HG03045 (cell line): ENCODE measurements at regions not wholly inside any gene's neighbourhood (a gene's known extent, or its start where the extent isn't known, plus 50 kb on each side); places are given as distances from the start of the nearest gene placed in this dataset.
"Not testable (repeated sequence)": the region's sequence is repeated elsewhere in the genome, so short reads cannot be mapped to it uniquely, and the experiment has no call there.

Source experiments
- ATAC-seq: cut with Tn5 transposase; IDR thresholded peaks from one replicate; pipeline ENCODE4 v1.9.1; 2021; ENCODE audit warnings: mild to moderate bottlenecking, moderate library complexity; ENCODE audit not compliant: unreplicated experiment

DNA sequence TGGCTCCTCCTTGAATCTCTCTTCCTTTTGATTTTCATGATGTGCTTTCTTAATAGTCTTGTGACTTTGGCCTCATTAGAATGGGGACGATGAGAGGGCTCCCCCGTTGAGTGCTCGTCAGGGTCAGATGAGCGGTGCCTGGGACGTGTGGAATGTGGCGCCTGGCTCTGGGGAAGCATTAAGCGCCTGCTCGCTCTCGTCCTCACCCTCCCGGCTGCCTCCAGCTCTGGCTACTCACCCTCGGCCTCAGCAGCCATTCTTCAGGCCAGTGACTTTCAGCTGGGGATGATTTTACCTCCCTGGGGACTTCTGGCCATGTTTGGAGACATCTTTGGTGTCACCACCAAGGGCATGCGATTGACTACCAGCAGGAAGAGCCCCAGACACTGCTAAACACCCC lies 69.7 kb downstream of the RPS6KA4 start:
- ATAC-seq, result no peak

DNA sequence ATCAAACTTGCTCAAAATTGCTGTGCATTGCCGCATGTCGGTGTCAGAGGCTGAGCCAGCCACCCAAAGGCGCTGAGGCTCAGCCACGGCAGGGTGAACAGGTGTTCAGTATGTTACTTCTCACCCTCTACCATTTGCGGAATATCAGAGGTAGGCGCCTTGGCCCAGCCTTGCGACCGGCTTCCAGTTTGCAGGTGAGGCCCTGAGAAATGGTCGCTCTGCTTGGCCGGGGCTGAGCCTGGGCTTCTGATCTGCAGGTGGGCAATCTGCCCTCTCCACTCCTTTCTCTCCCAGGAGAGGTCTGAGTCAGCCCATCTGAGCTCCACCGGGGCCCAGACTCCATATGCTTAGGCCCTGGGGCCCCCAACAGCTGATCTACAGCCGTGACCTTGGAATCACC lies 71.0 kb downstream of the RPS6KA4 start:
- ATAC-seq, result no peak

DNA sequence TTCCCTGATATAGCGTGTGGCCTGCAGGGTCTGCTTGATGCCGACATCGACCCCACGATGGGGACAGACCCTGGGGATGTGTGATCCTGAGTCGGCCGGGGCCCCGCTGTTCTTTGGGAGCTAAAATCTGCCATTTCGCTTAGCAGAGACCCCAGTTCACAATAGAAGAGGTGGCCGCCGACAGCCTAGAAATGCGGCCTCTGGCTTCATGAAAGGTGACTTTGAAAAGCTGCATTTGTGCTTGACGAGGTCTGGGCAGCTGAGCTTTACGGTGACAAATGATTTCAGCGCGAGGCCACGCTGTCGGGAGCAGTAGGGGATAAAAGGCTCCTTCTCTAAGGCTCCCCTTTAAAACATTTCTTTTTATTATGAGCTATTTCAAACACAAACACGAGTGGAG lies 71.7 kb downstream of the RPS6KA4 start:
- ATAC-seq, result no peak

DNA sequence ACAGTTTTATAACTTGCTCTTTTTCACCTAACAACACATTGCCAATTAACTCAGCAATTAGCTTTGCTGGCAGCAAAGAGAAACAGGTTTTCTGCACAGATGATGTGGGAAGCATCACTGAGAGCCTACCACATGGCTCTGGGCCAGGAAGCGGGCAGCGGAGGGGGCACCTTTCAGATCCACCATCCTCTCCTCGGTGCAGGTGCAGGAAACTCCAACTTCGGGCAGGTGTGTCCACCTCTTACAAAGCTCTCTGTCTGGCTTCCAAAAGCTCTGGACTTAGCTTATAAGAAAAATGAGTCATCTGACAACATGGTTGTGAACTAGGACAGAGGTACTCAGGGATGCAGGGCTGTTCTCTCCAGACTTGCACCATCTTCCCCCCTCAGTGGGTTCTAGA lies 77.0 kb downstream of the RPS6KA4 start:
- no peak for ATAC-seq

DNA sequence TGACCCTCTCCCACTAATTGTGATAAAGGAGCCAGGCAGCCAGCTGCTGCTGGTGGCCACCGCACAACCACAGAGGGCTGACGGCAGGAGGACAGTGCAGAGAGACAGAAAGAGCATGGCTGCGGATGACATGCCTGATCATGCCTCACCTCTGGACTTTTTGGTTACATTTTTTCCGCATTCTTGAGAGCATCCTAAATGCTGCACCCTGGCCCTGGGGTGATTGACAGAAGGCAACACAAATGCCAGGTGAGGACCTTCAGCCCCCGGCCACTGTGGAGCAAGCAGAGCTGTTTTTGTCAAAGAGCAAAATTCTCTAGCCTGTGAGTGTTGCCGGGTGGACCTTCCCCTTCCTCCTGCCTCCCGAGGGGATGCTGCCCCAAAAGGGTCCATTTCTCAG lies 78.5 kb downstream of the RPS6KA4 start:
- no peak for ATAC-seq

DNA sequence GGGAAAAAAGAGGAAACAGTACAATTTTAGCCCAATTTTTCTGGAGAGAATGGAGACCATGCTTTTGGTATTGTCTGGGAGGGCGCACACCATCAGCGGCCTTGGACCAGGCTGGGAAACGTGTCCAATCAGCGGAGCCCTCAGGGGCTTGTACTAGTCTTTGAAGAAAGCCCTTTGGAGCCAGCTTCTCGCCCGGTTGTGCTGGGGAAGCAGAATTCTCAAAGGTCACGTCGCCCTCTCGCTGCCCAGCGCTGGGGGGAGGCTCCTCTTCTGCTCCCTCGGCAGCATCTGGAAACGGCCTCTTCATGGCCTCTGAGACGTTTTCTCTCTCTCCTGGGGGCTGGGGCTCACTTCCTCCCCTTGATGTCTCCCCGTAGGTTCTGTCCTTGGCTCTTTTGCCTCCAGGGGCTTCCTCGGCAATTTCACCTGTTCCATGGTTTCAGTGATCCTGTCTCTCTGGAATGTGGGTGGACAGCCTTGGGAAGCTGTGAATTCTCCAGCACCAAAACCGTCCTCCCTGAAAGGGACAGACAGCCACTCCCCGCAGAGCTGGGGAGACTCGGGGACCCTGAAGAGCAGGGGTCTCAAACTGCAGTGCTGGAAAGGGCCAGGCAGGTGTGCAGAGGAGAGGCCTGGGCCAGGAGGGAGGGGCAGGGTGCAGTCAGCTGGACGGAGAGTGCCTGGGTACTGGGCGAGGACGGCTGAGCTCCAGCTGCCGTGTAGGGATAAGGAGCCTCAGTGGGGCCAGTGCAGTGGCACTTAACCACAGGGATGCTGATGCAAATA lies 80.2 kb downstream of the RPS6KA4 start:
- ATAC-seq, result no peak

DNA sequence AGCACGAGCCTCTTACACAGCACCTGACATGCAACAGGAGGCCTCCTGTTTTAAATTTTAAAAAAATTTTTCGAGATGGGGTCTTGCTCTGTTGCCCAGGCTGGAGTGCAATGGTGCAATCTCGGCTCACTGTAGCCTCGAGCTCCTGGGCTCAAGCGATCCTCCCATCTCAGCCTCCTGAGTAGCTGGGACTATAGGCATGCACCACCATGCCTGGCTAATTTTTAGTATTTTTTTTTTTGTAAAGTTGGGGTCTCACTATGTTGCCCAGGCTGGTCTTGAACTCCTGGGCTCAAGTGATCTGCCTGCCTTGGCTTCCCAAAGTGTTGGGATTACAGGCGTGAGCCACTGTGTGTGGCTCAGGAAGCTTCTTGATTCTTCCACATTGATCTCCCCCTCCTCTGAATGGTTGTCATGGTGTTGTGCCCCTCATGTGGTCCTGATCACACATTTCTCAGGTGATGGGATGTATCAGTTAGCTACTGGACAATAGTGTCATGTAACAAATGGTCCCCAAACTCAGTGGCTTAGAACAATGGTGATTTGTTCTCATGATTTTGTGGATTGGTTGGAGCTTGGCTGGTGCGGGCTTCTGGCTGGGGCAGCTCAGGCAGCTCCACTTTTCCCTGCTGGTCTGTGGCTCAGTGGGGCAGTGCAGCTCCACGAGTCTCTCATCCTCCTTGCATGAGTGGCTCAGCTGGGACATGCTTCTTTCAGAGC lies 81.0 kb downstream of the RPS6KA4 start:
- not testable (repeated sequence) for ATAC-seq

DNA sequence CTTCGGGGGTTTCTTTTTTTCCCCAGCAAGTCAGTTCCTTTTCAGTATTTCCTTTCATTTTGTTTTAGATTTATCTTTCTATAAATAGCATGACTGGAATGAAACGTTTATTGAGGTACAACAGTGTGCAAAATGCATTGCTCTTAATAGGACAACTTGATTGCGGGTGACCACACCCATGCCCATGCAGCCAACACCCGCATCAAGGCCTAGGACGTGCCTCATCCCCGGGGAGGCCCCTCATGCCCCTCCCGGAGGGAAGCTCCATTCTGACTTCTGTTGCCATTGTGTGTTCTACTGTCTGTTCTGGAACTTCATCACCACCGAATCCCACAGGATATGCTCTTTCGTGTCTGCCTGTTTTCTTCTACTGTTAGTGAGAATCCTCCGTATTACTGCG lies 82.2 kb downstream of the RPS6KA4 start:
- no peak for ATAC-seq

DNA sequence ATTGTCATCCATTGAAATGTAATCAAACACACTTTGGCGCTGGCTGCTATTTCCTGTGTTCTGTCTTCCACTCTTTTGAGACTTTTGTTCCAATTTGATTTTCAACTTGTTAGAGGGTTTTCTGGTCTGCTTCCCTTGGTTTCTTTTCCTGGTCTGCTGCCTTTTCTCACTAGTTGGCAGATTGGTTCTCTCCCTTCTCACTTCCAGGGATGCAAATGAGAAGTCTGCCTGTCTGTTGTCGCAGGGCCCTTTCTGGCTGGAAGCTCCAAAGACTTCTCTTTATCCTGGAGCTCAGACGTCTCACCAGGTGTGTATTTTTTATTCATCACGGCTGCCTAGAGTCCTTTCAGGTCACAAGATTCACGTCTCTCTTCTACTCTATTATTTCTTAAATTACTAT lies 84.0 kb downstream of the RPS6KA4 start:
- no peak for ATAC-seq

DNA sequence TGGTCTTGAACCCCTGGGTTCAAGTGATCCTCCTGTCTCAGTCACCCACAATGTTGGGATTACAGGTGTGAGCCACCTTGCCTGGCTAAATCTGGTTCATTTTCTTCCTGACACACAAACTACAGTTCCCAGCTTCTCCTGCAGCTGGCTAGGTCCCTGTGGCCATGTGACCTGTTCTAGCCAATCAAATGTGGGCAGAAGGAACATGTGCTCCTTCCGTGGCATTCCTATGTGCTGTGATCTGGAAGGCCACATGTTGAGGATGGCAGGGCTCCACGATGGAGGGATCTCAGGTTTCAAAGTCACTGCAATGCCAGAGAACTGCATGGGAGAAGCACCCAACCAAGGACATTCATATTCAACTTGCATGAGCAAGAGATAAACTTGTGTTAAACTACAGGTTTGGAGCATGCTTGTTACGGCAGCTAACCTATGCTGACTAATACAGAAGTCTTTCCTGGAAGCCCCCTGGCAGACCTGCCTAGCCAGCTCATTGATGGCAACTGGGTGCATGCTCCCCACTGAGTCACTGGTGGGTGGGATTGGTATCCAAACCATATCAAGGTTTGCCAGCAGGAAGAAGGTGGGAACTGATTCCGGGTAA lies 86.0 kb downstream of the RPS6KA4 start:
- no peak for ATAC-seq

DNA sequence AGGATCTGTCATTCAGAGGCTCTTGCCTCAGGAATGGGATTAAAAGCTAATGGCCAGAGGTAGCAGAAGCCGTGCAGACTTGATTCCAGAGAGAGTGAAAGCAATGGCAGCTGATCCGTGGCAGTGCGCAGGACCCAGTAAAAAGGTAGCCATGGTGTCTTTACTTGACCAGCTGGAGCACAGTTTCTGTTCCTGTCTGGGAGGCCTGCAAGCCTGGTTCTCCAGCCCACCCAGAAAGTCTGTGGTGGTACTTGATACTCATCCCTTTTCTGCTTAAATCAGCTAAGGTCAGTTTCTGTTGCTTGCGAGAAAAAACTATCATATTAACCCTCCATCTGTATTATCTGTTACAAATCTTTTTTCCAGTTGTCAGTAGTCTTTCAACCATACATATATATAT lies 86.7 kb downstream of the RPS6KA4 start:
- ATAC-seq, result no peak

DNA sequence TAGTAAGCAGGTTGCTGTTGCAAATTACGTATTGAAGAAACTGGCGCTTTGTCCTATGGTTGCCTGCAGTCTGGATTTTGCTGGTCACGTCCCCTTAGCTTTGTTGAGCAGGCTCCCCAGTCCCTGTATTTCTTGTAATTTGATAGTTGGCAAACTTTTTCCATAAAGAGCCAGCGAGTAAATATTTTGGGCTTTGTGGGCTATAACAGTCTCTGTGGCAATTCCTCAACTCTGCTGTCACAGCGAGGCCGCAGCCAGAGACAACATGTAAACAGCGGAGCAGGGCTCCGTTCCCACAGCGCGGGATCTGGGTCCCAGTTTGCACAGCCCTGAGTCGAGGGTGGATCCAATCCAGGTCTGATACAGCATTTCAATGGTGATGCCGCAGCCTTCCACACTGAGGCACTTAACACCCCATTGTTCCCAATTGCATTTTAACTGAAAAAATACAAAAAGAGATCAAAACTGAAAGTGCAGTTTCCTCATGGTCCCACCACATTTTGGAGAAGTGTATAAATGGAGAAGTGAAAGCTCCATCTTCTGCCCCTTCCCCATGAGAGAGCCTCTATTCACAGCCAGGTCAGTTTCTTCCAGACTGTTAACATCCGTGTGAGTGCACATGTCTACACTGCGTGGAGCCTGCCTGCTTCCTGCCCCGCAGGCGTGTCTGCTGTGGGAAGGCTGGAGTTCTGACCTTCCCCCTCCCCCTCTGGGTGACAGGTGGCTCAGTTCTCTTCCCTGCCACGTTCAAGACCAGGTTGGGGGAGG lies 89.1 kb downstream of the RPS6KA4 start:
- ATAC-seq, result no peak

DNA sequence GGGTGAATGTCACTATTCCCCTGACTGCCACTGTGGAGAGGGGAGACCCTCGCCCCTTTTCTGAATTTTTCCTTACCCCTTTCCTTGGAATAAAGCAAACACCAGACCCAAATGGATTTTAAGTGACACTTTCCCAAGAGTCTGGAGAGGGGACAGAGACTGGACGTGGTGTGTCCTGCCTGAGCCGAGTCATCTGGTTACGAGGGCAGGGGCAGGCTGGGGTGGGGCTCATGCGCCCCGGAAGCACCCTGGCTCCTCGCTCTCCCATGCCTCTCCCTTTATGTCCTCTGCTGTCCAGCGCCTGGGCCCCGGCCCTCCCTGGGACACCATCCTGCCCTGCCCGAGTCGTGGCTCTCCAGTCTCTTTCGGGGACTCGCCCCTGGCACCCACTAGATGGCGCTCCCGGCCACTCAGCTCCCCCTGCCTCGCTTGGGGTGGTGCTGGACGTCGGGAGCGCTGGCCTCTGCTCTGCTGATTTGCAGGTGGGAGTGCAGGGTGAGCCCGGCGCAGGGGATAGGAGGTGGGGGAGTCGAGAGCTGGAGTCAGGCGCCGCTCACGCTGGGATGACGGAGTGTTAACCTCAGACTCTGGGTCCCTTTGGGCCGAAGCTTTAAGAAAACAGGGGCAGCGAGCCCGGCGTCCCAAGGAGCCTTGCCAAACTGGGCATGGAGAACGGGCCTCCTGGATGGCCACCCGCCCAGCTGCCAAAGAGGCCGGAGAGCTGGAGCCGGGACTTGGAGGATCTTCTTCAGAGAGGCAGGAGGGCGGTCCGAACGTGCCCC lies 89.8 kb downstream of the RPS6KA4 start:
- no peak for ATAC-seq

DNA sequence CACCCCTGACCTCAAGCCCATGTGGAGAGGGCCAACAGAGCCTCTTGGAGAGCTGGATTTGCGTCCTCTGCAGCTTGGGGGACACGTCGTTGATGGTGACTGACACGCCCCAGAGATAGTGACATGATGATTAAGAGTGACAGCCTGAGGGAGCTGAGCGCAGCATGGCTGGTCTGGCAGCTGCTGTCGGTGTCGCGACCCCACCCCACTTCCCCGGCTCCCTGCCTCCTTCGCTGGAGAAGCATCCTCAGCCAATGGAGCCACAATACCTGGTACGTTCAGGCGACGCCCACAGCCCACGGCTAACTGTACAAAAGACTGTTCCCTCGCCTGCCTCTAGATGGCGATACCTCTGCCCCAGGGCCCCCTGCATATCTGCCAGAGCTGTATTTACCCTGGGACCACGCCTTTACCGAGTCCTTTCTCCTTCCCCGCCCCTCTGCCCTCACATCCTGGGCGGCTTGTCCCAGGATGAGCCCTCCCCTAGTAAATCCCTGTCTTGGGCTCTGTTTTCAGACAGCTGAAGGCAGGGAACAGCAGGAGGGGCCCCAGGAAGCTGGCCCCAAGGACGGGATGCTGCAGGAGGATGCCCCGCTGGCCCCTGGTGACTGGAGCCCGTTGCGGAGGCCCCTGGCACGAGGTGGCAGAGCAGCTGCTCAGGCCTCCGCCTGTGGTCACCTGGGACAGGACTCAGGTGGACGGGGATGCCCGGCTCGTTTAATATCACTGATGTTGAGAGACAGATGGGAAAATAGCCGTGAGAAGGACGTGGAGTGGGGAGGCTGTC lies 90.6 kb downstream of the RPS6KA4 start:
- ATAC-seq, result peak; percentile 60

DNA sequence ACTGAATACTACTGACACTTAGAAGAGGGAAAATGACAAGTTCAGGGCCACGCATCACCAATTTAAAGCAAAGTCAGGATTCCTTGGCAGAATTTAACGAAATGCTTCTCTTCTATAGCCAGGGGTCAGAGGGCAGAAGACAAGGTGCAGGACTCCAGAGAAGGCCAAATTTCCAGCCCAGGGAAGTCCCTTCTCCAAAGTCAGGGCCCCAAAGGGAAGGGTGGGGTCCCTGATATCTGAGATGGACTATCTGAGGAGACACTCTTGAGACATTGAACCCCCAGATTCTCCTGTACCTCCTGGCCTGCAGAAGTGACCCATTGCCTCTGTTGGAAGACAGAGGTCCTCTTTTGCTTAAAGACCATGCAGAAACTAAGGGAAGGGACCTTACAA lies 91.2 kb downstream of the RPS6KA4 start:
- ATAC-seq, result no peak

DNA sequence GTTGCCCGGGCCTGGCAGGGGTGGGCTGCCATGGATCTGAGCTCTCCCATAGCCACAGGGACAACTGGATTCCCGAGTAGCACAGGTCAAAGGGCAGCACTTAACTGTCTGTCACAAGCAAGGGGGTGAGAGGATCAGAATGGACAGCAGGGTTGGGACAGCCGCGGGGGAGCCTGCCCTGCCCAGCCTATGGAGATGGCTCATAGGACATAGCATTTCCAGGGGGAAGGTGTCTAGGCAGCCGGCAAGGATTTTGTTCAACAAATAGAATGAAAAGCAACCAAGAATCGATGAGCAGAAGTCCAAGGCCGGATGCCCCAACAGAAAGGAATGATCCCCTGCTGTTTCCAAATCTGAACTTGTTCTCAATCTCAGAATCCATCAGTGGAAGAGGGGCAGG lies 92.9 kb downstream of the RPS6KA4 start:
- ATAC-seq, result no peak

DNA sequence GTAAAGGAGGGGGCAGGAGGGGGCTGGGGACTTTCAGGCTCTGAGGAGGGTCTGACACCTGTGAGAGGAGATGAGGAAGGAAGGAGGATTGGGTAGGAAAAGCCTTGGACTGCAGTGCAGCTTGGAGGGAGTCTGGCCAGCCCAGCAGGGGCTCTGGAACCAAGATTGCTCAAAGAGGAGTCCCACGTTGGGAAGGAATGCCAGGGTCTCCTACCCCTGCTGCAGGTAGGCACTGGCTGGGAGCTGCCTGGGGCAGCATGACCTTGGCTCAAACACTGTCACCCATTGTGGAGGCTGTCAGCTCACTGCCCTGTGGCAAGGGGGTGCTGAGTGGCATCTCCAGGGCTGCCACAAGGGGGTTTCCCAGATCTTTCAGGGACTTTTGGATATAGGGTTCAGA lies 94.5 kb downstream of the RPS6KA4 start:
- ATAC-seq, result no peak

DNA sequence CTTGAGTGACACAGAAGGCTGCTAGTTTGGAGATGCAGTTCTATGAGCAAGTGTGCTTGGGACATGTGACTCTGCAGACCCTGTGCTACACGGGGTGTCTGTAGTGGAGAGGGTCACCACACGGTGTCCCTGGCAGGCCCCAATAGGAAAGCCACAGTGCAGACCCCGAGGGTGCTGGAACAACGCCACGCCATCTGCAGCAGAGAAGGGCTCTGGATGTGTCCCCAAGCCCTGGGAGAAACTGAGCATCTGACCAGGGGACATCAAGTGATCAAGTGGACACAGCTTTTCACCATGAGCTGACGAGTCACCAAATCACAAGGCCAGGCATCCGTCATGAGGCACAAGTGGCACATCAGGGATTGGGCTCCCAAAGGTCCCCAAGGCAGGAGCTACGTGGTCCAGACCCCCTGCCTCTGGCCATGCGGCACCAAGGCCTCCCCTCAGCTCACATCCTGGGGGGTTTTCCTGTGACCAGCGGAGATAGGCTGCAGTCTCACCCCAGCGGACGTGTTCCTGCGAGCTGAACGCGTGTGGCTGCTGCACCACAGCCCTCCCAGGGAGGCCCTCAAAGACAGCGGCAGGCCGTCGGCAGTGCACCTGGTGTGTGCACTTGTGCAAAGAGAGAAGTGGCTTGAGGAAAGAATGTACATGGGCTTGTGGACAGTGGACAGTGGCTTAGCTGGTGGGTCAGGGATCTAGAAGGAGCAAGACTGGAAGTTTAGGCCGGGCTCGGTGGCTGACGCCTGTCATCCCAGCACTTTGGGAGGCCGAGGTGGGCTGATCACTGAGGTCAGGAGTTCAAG lies 96.7 kb downstream of the RPS6KA4 start:
- ATAC-seq, result no peak
